Mucosa of stomach (tissue), 1 donor: ENCODE measurements at regions not wholly inside any gene's neighbourhood (a gene's known extent, or its start where the extent isn't known, plus 50 kb on each side); places are given as distances from the start of the nearest gene placed in this dataset.

Experiments
- H3K27me3 ChIP-seq: one replicate; pipeline ENCODE4 v1.7.0; 2013; ENCODE audit warnings: mild to moderate bottlenecking, low read length; ENCODE audit not compliant: control insufficient read depth, insufficient read depth
- H3K36me3 ChIP-seq: one replicate; pipeline ENCODE4 v1.7.0; 2013; ENCODE audit warnings: low read length; ENCODE audit not compliant: control insufficient read depth, insufficient read depth
- H3K4me1 ChIP-seq: one replicate; pipeline ENCODE4 v1.7.0; 2013; ENCODE audit warnings: mild to moderate bottlenecking, low read length; ENCODE audit not compliant: control insufficient read depth, insufficient read depth
- H3K4me3 ChIP-seq: one replicate; pipeline ENCODE4 v1.7.0; 2013; ENCODE audit warnings: low read length
- H3K9ac ChIP-seq: one replicate; pipeline ENCODE4 v1.7.0; 2013; ENCODE audit warnings: mild to moderate bottlenecking, low read length, moderate library complexity
- H3K9me3 ChIP-seq: one replicate; pipeline ENCODE4 v1.7.0; 2013; ENCODE audit warnings: mild to moderate bottlenecking, low read length, moderate library complexity; ENCODE audit not compliant: control insufficient read depth
- donor health status: Pancreatic carcinoma.

DNA sequence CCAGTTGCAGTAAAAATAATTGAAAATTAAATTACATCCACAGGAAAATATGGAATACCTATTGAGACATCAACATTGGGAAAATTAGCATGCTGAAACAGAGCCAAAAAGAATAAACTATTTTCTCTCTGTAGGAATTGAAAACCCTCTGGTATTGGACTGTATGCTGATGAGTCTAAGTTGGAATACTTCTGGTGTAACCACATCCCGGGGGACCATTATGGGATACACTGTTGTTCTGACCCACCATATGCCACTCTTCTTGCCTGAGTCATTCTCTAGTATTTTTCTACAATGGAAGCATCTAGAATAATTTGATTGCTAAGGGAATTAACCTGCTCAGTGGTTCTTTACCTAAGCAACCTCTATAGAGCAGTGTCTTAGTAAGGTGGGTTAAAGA lies 640.7 kb upstream of the AGA start:
- H3K9me3 ChIP-seq: no peaks in the 10 kb centered on the region
- no peaks in the 10 kb centered on the region for H3K4me1 ChIP-seq
- no peak overlapping the region for H3K9ac ChIP-seq
- H3K27me3 ChIP-seq: no peaks in the 10 kb centered on the region
- H3K36me3 ChIP-seq: no peaks in the 10 kb centered on the region
- H3K4me3 ChIP-seq: no peak overlapping the region

DNA sequence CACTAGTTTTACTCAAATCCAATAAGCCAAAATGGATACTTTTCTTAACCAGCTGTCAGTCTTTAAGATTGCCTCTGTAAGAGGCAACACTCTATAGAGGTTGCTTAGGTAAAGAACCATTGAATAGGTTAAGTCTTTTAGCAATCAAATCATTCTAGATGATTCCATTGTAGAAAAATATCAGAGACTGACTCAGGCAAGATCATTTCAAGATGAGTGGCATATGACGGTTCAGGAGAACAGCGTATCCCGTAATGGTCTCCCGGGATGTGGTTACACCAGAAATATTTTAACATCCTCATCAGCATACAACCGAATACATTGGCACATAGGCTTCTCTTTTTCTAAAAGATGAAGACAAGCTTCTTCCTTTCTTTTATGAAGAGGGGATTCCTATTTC lies 641.7 kb upstream of the AGA start:
- no peak overlapping the region for H3K9ac ChIP-seq
- H3K9me3 ChIP-seq: no peaks in the 10 kb centered on the region
- H3K4me3 ChIP-seq: no peak overlapping the region
- no peaks in the 10 kb centered on the region for H3K4me1 ChIP-seq
- H3K27me3 ChIP-seq: no peaks in the 10 kb centered on the region
- H3K36me3 ChIP-seq: no peaks in the 10 kb centered on the region

DNA sequence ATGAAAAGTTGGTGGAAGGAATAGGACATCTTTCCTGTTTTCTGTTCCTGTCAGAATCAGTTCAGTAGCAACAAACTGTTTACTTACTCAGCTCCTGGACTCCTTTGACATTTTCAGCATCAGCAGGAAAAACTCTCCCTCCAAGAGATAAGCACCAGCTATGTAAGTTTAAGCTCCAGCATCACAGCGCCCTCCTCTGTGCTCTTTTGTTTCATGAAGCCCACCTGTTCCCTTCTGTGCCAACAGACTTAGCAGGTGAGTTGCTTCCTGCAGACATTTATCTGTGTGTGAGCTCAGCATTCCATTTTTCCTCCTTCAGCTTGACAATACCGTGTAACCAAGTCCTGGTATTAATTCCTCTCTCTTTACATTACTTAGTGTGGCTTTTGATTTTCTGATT lies 644.1 kb upstream of the AGA start:
- H3K4me3 ChIP-seq: no peak overlapping the region
- no peaks in the 10 kb centered on the region for H3K36me3 ChIP-seq
- H3K9me3 ChIP-seq: no peaks in the 10 kb centered on the region
- H3K9ac ChIP-seq: no peak overlapping the region
- no peaks in the 10 kb centered on the region for H3K4me1 ChIP-seq
- H3K27me3 ChIP-seq: no peaks in the 10 kb centered on the region

DNA sequence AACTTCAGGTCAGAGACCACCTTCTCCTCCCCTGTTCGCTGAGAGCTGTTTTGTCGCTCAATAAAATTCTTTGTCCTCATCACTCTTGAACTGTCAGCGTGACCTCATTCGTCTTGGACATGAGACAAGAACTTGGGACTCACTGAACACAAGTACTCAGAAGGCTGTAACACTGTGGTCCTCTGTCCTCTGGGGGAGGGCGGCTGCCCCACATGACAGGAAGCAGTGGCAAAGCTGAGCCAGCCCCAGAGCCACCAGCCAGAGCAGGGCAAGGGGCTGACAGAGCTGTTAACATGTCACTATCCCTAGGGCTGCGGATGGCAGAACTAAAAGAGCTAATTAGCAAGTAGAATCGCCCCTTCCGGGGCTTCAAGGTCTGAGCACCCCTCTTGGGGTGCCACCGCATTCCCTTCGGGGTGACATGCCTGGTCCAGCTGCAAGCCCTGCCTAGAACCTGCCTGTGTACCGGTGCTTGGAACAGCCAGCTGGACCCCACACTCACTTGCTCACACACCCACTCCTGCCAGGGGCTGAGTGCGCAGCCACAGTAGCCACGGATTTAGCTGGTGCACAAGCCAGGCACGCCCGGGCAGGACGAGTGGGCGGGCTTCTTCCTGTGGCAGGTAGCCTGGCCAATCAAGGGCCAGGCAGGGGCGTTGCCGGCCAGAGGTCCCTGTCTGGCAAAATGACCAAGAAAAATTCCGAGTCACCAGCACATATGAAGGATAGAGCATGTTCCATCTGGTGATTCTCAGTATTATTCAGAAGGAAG lies 648.6 kb upstream of the AGA start:
- no peak overlapping the region for H3K4me3 ChIP-seq
- H3K9ac ChIP-seq: no peak overlapping the region
- H3K36me3 ChIP-seq: no peaks in the 10 kb centered on the region
- no peaks in the 10 kb centered on the region for H3K4me1 ChIP-seq
- no peaks in the 10 kb centered on the region for H3K9me3 ChIP-seq
- H3K27me3 ChIP-seq: no peaks in the 10 kb centered on the region

DNA sequence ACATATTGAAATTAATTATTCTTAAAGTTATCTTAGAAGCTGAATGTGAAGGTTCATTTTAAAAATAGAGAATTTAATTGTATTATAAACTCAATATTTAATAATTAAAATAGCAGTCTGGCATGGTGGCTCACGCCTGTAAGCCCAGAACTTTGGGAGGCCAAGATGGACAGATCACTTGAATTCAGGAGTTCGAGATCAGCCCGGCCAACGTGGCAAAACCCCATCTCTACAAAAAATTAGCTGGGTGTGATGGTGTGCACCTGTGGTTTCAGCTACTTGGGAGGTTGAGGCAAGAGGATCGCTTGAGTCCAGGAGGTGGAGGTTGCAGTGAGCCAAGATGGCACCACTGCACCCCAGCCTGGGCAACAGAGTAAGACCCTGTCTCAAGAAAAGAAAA lies 659.9 kb upstream of the AGA start:
- Histone ChIP-seq H3K4me3 (no peak overlapping the region), H3K36me3 (no peaks in the 10 kb centered on the region), H3K9me3 (no peaks in the 10 kb centered on the region), H3K9ac (no peak overlapping the region), H3K27me3 (no peaks in the 10 kb centered on the region), H3K4me1 (no peaks in the 10 kb centered on the region)

DNA sequence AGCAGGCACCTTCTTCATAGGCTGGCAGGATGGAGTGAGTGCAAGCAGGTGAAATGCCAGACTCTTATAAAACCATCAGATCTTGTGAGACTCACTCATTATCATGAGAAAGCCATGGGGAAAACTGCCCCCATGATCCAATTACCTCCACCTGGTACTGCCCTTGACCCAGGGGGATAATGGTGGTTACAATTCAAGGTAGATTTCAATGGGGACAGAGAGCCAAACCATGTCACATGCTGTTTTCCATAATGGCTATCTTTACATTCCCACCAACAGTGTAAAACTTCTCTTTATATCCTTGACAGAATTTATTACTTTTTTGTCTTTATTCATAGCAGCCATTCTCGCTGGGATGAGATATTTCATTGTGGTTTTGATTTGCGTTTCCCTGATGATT lies 663.0 kb upstream of the AGA start:
- Histone ChIP-seq H3K9me3 (no peaks in the 10 kb centered on the region), H3K4me3 (no peak overlapping the region), H3K9ac (no peak overlapping the region), H3K4me1 (no peaks in the 10 kb centered on the region), H3K27me3 (no peaks in the 10 kb centered on the region), H3K36me3 (no peaks in the 10 kb centered on the region)

DNA sequence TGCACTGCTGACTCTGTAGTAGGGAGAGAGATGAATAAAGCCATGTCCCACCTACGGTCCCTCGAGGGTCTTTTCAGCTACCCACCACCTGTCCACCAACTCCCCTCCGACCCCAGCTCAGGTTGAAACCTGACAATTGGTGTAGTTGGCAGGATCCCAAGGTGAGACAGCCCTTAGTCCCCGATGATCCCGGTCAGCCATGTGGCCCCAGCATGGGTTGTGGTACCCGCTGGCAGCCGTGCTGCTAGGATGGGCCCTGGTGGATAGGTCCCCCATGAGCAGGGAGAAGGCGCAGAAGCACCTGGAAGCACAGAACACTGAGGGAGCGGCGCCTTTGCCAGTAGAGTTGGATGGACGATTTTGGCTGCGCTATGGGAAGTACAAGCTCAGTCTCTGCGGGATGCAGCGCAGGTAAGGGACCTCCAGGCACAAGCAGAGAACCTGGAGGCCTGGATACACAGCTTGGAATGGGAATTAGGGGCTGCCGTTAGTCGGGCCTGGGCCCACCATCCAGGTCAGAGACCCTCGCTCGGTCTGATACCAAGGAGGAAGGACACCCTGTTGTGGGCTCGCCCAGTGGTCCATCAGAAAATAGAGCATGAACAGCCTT lies 694.6 kb upstream of the AGA start:
- no peaks in the 10 kb centered on the region for H3K4me1 ChIP-seq
- H3K4me3 ChIP-seq: no peak overlapping the region
- H3K36me3 ChIP-seq: no peaks in the 10 kb centered on the region
- no peak overlapping the region for H3K9ac ChIP-seq
- no peaks in the 10 kb centered on the region for H3K27me3 ChIP-seq
- H3K9me3 ChIP-seq: no peaks in the 10 kb centered on the region

DNA sequence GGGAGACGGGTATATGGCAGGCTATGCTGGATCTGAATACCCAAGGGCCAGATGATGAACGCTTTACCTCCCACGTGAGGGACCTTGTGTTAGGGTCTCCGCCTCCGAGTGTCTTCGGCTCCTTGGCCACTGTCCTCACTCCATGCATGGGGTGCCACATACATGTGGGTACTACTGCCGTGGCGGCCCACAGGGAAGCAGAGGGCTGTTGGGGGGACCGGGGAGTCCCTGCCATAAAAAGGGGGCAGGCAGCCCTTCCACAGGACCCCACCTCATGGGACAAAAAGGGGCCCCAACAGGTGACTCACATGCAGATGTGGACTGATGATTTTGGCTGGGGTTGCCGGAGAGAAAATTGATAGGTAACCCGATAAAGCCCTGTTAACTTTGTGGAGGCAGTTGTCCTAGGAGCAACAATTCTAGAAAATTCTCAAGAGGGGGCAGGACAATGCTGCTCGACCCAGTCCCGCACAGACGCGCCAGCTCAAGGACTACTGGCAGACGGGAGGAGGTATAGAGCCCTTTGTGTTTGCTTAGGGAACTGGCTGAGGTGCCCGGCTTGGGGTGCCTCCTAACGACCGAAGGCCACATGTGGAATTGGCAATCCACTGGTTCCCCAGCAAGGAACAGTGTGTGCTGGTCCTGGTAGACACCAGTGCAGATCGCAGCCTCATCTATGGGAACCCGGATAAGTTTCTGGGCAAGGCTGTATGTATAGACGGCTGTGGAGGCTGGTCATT lies 695.7 kb upstream of the AGA start:
- no peak overlapping the region for H3K4me3 ChIP-seq
- no peaks in the 10 kb centered on the region for H3K27me3 ChIP-seq
- no peaks in the 10 kb centered on the region for H3K9me3 ChIP-seq
- H3K9ac ChIP-seq: no peak overlapping the region
- H3K4me1 ChIP-seq: no peaks in the 10 kb centered on the region
- H3K36me3 ChIP-seq: no peaks in the 10 kb centered on the region

DNA sequence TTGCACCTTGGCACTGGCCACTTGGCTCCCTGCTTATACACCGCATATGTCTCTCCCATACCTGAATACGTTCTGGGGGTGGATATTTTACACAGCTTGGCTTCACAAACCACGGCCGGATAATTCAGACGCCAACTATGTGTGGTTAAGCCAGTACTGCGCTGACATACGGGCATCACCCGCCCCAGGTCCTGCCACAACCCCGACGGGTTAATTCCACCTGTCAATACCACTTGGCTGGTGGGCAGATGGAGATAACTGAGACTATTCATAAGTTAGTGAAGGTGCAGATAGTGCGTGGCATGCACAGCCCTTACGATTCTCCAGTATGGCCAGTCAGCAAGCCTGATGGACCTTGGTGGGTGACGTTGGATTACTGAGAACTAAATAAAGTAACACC lies 696.3 kb upstream of the AGA start:
- Histone ChIP-seq H3K36me3 (no peaks in the 10 kb centered on the region), H3K9ac (no peak overlapping the region), H3K9me3 (no peaks in the 10 kb centered on the region), H3K27me3 (no peaks in the 10 kb centered on the region), H3K4me1 (no peaks in the 10 kb centered on the region), H3K4me3 (no peak overlapping the region)

DNA sequence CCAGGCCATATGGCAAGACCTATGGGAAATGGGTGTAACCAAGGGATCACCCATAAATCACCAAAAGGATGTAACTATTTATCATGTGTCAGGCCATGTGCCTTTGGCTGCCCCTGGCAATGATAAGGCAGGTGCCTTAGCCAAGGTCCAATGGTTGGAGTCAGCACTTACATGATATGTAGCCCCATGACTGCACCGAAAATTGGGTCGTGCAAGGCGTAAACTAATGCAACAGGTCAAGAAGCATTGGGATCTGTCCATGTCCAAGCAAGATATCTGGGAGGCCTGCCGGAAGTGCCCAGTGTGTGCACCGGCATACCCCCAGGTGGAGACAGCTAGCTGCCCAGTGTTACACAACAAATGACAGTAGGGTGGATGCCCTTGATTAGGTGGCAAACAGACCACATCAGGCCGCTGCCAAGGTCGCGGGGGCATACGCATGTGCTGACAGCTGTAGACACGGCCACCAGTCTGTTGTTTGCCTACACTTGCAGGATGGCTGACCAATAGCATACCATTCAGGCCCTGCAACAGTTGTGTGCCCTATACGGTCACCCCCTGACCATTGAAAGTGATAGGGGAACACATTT lies 698.2 kb upstream of the AGA start:
- Histone ChIP-seq H3K4me3 (no peak overlapping the region), H3K9ac (no peak overlapping the region), H3K36me3 (no peaks in the 10 kb centered on the region), H3K27me3 (no peaks in the 10 kb centered on the region), H3K9me3 (no peaks in the 10 kb centered on the region), H3K4me1 (no peaks in the 10 kb centered on the region)

DNA sequence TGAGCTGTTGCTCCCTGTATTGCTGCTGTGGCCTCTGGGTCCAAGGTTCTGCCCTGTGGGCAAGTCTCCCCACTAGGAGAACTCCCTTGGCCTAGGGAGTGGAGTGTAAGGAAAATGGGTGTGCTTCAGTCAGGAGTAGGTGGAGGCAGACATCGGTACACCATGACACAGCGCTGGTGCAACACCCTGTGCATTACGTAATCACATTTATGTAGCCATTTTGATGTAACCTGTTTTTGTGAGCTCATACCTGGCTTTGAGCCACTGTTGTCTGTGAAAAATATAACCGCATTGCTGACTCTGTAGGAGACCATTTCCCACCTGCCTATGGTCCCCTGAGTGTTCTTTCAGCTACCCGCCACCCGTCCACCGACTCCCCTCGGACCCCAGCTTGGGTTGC lies 700.5 kb upstream of the AGA start:
- H3K4me1 ChIP-seq: no peaks in the 10 kb centered on the region
- H3K9ac ChIP-seq: no peak overlapping the region
- H3K27me3 ChIP-seq: no peaks in the 10 kb centered on the region
- no peaks in the 10 kb centered on the region for H3K9me3 ChIP-seq
- H3K4me3 ChIP-seq: no peak overlapping the region
- no peaks in the 10 kb centered on the region for H3K36me3 ChIP-seq

DNA sequence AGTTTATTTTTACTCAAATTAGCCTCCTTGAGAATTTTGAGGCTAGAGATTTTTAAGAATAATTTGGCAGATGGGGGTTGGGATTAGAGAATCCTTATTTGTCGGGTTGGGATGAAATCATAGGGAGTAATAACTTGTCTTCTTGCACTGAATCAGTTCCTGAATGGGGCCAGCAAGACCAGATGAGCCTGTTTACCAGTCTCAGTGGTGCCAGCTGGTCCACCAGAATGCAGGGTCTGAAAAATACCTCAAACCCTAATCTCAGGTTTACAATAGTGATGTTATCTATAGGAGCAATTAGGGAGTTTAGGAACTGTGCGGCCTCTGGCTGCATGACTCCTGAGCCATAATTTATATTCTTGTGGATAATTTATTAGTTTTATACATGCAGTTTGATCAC lies 705.9 kb upstream of the AGA start:
- Histone ChIP-seq H3K4me1 (no peaks in the 10 kb centered on the region), H3K27me3 (no peaks in the 10 kb centered on the region), H3K36me3 (no peaks in the 10 kb centered on the region), H3K4me3 (no peak overlapping the region), H3K9me3 (no peaks in the 10 kb centered on the region), H3K9ac (no peak overlapping the region)
